Stimulated activated CD4-positive, alpha-beta T cell treated with anti-CD3 and anti-CD28 coated beads, Interleukin-1b, Interleukin-23, amount 100 ng/mL, for 4 hours (primary cell): ENCODE measurements at regions not wholly inside any gene's neighbourhood (a gene's known extent, or its start where the extent isn't known, plus 50 kb on each side); places are given as distances from the start of the nearest gene placed in this dataset.

Experiments
- DNase-seq, 2 donors: peaks; one replicate each; pipeline ENCODE4 v3.0.0-alpha.2; 2020; ENCODE audit warnings: low read depth in 2 of 2

DNA sequence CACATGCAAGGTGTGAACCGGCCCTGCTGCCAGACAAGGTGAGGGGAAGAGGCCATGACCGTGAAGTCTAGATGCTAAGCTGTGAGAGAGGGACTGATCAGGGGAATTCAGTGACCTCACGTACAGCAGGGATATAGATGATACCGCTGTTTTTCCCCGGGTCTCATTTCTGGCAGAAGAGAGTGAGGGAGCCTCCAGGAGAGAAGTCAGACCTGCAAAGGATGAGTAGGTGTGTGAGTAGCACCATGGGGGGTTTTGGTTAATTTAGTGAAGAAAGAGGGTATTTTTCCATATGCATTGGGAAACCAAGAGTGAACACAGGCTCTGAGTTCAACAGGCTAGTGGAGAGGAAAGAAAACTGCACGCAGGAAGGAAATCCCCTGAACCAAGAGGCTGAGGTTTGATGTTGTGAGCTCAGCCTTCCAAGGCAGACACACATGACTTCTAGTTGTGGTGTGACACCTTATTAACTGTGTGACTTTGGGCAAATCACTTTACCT, 127.6 kb upstream of the GATB start:
- no peak for DNase-seq

DNA sequence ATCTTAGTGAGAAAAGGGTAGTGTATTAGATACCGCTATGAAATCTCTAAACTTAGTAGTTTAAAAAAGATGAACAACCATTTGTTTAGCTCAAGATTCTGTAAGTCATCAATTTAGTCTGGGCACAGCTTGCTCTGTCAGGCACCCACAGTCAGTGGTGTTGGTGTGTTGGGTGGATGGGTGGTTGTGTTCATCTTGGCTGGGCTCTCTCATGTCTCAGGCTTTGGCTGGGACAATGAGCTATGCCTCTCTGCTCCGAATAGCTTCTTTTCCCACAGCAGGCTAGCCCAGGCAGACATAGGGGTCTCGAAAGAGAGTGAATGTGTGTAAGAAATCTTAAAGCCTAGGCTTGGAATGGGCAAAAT, 127.0 kb upstream of the GATB start:
- DNase-seq = no peak

DNA sequence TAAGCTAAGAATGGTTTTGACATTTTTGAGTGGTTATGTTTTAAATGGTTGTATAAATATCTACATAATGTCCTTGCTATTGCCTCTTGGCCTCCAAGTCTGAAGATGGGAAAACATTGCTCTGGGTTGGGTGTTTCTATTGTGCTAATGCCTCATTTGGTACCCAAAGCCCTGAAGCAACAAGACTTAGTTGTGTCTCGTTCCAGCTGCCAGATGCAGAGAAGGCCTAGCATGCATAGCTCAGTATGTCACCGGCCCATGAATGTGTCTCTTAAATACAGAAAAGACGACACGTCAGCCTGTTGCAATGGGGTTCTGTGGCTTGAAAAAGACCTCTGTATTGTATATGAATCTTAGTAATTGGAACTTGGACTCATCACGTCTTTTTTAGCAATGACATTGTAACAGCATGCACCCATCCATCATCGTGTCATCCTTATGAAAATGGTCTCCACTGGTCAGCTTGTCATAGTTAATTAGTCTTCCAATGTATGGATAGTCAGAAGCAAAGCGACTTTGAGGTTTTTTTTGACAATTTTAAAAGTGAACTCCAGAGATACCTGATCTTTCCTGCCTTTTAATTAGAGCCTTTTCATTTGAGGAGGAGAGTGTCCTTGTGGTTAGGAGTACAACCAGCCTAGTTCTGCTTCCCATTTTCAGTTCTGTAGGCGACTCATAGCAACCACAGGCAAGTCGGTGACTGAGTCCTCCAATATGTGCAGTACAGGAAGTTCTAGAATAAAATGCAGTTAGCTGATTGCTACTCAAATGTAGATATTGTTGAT, 126.4 kb upstream of the GATB start:
- DNase-seq = no peak

DNA sequence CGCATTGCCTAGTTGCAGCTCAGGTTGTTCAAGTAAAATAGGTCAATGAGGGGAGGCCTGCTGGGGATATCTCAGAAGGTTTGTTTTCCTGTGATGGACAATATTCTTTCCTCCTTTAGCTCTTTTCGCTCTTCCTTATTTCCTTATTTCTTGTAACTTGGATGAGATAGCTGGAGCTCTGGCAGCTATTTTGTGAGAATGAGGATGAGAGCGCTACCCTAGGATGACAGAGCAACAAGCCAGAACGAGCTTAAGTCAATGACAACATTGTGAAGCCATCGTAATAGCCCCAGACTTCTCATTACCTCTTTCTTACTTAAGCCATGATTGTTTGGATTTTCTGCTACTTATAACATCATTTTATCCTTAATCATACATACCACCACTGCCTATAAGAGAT, 124.3 kb upstream of the GATB start:
- no peak for DNase-seq

DNA sequence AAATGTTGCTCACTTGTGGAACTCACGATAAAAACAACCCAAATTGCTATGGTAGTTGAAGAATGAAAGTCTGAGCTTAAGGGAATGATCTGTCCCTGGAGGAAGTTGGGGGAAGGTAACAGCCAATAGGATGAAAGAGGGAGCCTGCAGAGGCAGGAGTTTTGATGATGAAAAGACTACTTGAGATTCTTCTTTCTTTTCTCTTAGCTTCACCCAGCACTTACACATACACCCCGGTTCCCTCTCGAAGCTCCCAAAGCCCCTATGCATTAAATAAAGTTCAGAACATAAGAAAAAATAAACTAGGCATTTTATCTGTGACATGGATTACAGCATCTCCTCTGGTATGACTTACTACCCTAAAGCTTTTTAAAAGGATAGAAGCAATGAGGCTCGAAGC, 122.9 kb upstream of the GATB start:
- no peak for DNase-seq

DNA sequence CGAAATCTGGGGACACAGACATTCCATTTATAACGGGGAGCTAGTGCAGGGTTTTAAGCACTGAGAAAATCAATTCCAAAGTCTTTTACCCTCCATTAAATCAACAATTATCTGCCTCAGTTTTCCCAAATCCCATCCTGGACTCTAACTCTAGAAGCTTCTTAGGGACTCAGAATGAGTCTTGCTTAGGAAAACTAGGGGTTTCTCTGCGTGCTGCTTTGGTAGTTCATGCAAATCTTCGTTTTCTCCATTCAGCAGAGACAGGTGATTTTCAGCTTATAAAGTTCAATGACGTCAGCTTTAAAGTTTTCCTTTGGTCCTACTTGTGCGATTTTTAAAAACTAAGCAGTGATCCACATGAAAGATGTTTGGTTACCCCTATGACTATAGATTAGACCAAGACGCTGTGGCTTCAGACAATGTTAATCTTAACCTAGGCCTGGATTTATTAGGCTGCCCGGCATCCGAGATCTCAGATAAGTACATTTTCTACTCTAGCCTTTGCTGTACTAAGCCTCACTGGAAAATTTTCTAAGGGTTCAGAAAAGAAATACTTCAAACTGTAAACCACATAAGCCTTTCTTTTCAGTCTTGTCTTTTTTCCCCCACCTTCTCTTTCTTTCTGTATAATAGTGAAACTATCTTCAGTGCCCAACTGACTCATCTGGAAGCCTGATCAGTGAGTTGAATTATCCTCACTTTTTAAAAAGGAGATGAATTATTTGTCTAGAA, 121.4 kb upstream of the GATB start:
- DNase-seq = no peak

DNA sequence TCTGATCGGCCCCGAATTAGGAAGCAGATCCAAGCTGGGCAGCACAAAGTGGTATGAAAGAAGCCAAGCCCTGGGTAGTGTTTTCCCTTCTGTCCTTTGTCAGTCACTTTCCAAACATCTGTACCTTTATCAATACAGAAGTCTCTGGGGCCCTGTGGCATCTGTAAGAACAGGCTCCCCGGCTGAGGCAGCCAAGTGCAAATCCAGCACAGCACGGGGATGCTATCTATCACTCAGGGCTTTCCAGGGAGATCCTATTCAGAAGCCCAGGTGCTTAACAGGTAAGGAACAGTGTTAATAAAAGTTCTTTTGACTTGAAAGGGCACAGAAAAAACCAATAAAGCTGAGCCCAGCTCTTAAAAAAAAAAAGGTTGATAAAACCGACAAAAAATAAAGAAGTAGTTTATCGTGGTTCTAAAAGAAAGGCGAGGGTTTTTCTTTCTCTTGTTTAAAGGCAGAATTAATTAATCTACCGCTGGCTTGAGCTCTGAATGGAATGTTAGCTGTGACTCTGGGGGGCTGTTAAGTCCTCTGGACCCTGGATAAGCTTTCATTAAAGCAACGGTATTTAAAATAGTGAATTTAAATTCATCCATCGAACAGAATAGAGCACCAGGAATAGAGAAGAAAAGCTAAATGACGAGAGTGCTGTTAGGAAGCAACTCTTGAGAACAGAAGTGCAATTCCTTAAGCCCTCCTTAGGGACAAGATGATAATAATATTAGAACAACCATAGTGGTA, 119.1 kb upstream of the GATB start:
- DNase-seq = no peak

DNA sequence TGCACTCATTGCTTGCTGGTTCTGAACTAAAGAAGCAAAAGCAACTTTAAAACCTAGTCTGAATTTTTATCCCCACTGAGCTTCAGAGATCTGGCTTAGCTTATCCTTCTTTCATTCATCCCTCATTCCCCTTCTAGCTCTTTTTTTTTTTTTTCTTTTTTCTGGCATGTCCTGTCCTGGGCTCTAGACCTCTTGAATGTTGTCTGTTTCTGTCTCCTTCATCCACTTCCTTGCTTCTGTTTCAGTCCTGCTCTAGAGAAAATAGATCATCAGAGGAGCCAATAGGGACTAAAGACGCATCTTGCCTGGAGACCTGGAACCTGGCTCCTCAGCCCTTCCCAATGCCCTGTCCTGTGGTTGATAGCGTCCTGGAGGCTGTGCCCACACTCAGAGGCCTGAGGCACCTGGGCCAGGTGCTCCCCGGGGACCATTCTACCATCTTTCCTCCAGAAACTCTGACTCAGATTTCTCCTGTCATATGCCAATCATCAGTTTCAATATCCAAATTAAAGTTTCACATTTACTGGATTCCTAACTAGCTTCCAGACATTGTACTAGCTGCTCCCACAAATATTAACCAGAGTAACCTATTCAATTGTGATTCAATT, 115.7 kb upstream of the GATB start:
- DNase-seq = no peak

DNA sequence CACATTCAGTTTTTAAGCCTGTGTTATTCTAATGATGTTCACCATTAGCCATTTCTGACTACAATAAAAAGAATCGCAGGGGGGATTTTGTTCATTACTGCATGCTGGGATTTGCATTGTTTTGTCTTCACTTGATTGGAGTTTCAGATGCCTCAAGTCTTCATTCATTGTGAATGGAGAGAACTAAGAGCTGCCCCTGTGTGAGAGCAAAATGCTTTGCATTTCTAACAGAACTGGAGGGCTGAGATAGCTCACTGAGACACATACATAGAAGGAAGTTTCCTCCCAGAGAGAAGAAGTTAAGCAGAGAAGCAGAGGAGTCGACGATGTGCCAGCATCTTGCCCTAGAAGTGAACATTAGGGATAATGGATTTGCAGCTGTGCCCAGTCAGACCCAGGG, 113.5 kb upstream of the GATB start:
- no peak for DNase-seq

DNA sequence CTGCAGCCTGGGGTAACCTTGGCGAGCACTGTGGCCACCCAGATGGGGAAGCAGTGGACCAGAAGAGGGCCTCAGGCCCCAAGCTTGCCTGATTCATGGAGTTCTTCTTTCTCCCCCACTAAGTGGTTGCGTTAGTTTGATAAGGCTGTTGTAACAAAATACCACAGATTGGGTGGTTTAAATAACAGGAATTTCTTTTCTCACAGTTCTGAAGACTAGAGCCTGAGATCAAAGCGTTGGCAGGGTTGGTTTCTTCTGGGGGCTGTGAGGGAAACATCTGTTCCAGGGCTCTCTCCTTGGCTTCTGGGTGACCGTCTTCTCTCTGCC, 105.7 kb upstream of the GATB start:
- DNase-seq = no peak

DNA sequence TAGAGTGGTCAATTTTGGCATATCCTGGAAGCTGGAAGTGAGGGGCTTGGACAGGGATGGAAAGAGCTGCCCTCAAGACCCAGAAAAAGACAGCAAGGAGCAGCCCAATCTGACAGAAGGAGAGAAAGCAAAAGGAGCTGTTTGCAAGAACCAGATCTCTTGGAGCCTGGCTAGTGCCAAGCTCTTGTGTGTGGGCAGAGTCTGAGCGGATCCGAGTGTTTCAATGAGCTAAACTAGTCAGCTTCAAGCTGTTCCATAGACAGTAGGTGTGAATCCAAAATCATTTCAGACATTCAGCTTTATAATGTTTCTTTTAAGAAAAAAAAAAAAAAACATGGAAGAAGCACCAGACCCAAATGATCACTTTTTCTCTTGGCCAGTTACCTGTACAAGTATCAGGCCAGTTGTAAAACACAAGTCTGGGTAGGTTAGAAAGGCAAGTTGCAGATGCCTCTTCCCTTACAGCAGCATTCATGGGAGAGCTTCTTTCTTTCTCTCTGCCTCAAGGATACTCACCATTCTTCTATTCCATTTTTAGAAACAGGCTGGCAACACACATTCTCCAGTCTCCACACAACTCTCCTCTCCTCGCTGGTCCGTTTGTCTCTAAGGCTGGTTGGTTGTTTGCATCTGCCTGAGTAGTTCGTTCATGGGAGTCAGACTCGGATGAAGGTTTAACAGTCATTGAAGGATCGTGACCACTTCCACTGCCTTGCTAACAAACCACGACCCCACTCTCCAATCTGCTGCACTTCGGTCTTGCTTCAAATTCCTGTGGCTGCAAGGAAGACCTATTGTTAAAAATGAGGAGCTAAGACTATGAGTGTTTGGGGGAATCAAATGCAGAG, 105.2 kb upstream of the GATB start:
- no peak for DNase-seq

DNA sequence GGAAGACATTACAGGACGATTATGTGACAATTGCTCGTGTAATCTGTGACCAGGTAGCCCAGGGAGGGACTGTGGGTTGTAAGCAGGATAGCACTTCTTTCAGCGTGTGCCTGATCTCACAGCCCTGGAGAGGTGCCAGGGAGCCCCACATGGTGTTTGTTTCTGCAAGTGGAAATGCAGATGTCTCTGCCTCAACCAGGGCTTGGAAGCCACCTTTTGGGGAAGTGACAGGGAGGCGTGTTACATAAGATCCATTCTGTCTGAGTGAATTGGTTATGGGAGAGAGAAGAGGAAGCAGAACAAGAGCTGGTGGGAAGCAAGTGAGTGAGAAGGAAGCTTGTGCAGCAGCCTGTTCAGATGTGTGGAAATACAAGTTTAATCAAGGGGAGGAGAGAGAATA, 104.5 kb upstream of the GATB start:
- no peak for DNase-seq

DNA sequence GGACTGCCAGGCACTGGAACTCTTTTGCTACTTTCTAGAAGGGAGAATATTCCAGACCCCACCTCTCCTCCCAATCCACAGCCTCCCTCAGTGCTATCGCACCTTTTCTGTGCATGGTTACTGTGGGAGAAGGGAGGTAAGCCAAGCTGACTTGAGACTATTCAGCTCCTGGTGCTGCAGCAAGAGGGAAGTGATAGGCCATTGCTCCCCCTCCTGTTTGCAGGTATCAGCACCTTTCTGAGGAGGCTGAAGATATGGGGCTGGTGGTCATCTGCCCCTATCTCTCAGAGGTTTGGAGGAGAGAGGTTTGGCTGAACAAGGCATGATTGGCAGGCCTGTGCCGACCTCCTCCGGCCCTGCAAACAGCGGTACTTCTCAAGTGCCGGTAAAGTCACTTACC, 103.3 kb upstream of the GATB start:
- DNase-seq = no peak

DNA sequence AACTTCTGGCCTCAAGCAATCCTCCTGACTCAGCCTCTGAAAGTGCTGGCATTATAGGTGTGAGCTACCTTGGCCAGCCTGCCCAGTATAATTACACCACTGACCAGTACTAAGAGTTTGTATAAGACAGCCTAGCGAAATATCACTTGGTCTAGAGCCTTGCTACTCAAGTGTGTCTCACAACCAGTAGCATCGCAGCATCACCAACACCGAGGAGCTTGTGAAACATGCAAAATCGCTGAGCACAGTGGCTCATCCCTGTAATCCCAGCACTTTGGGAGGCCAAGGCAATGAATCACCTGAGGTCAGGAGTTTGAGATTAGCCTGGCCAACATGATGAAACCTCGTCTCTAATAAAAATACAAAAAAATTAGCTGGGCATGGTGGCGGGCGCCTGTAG, 102.0 kb upstream of the GATB start:
- no peak for DNase-seq

DNA sequence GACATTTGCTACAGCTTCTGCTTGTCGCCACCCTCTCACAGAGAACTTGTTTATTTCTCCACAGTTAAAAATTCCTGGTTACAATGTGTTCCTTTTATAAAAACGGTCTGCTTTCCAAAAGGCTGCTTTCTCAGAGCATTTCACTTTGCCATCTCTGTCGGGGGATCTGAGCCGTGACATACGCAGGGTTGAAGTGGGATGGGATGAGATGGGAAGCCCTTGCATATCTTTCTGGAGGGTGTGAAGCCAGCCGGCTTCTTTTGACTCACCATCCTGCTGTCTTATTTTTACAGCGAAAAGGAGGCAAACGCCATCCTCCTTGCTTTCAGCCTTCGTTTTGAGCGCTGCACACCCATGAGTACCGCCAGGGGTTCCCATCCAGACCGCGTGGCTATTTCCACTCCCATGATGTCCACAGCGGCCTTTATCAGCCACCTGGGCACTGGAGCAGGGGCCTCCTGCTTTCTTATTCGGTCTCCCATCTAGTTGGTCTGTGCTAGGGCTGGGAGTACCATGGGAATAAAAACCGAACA, 99.8 kb upstream of the GATB start:
- DNase-seq = no peak

DNA sequence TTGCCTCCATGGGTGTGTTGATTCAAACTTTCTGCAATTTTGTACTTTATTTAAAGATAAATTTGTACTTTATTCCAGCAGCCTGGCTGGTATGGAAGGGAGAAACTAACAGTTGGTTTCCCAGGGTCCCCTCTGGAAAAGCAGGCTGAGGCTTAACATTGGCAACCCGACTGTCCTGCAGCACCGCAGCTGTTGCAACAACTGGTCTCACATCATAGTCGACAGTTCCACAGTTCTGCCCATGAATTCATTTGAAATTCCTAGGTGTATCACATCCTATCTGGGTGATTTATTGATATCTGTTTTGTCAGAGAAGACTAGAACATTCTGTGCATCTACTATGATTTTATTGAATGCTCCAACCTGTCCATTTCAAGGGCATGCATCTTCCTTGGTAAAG, 98.8 kb upstream of the GATB start:
- no peak for DNase-seq

DNA sequence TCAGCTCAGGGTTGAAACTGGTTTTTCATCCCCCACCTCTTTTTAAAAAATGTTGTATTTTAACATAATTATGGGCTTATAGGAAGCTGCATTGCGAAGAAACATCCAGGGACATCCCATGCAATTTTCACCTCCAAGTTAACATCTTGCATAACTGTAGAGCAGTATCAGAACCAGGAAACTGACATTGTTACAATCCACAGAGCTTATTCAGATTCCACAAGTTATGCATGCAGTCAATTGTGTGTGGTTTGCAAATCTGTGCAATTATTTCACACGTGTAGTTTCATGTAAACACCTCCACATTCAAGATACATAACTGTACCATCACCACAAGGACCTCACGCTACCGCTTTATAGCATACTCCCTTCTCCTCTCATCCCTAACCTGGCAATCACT, 97.5 kb upstream of the GATB start:
- DNase-seq = no peak

DNA sequence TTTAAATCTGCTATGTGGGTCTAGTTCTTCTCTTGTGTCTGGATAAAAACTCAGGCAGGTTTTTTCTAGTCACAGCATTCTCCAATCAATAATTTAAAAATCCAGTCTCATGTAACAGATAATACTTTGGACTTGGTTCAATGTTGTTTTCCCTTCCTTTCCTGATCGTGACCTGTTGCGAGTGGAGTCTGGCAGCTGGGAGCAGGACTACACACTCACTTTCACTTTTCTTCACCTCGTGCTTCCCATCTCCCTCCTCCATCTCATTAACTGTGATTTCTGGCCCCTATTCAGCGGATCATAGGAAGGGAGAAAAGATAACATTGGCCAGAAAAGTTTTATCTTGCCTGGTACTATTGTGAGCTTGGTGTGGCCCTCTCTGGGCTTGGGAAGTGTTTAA, 96.6 kb upstream of the GATB start:
- DNase-seq = no peak

DNA sequence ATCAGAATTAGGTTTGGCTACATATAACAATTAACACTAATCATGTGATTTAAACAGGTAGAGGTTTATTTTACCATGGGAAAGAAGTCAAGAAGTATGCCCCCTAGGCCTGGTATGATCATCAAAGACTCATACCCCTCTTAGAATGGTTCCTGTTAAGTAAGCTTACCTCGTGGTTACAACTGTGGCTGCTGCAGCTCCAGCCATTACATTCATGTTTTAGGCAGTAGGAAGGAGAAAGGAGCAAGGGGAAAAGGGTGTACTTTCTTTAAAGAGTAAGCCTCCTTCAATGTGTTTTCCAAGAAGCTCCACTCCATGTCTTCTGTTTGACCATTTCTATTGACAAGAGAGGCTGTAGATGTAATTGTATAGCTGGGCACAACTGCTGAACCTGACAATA, 94.9 kb upstream of the GATB start:
- no peak for DNase-seq

DNA sequence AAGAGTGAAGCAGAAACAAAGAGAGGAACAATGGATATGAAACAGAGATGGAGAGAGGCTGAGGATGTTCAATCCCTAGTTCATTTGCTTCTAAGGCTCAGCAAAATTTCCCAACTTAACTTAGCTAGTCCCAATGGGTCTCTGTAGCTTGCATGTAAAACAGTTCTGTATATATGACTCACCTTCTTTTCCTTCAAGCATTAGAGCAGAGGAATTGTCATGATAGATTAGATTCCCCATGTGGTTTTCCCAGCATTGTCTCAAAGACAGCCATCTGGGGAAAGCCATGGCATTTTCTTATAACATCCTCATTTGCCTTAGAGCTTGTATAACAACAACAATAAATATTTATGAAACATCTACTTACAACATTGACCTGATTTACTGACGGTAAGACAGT, 93.9 kb upstream of the GATB start:
- DNase-seq = no peak

DNA sequence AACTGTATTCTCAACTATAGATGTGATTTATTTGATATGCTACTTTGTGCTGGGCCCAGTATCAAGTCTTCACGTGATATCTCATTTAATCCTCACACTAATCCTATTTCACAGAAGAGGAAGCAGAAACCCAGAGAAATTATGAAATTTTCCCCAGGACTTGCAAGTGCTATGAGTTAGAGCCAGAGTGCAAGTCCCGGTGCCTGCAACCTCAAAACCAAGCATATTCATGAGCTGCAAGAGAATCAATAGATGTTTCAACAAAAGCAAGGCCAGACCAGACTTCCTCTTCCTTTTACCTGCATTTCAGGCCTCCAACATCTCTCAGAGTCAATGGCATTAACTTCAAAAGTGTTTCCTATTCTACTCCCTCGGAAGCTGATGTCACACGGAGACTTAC, 92.2 kb upstream of the GATB start:
- no peak for DNase-seq
